NCI-H128 (cell line): ENCODE measurements at regions not wholly inside any gene's neighbourhood (a gene's known extent, or its start where the extent isn't known, plus 50 kb on each side); places are given as distances from the start of the nearest gene placed in this dataset.

Experiments
- DNase-seq: peaks from one replicate; lab custom pipeline; 2025; ENCODE audit not compliant: unreplicated experiment; lab: John Stamatoyannopoulos, UW

DNA sequence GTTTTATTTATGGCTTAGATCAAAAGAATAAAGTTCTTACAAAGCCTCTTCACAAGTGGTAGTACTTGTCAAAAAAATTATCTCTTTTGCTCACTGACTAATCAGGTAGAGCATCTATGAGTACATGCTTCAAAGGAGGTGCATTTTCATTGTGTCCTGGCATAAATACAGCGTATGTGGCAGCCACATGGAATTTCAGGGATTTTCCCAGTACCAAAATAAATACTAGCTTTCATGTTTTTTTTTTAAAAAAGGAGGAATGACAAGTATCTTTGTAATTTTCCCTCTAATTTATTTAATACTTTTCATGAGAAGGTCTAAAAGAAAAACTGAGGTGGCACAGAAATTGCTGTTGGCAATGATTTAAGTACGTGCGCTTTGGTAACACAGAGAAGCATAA, 597.8 kb upstream of the ALCAM start:
- DNase-seq = no peak

DNA sequence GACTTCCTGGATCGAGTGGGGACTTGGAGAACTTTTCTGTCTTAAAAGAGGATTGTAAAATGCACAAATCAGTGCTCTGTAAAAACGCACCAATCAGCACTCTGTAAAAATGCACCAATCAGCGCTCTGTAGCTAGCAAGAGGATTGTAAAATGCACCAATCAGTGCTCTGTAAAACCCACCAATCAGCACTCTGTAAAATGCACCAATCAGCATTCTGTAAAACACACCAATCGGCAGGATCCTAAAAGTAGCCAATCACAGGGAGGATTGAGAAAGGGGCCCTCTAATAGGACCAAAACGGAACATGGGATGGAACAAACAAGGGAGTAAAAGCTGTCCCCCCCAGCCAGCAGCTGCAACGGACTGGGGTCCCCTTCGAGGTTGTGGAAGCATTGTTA, 587.4 kb upstream of the ALCAM start:
- no peak for DNase-seq

DNA sequence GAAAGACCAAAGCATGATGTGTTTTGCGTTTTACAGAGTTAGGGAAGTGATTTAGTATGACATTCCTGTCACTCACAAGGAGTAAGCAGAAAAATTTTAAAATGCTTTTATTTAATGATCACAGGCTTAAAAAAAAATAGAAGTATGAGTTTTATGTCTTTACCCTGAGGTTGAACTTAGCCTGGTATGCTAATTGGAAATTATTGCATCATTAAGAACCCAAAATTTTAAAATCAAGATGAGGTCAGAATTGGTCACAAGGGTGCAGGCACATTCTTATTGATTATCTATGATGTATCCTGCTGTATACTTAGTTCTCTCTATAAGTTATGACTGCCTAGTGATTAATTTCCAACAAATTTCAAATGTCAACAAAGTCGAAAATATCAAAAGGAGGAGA, 585.6 kb upstream of the ALCAM start:
- no peak for DNase-seq

DNA sequence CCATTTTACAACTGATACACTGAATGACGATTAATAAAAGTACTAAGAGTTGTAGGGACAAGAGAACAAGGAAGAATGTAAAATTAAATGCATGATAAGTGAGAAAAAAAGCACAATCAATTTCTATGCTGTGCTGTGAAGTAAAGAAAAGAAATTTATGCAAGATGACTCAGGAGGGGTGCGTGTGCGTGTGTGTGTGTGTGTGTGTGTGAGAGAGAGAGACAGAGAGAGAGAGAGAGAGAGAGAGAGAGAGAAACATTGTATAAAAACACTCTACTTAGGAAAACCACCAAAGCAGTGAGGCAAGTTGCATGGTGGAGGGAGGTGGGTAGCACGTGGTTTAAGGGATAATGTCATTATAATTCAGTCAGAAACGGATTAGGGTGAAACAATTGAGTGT, 580.8 kb upstream of the ALCAM start:
- no peak for DNase-seq

DNA sequence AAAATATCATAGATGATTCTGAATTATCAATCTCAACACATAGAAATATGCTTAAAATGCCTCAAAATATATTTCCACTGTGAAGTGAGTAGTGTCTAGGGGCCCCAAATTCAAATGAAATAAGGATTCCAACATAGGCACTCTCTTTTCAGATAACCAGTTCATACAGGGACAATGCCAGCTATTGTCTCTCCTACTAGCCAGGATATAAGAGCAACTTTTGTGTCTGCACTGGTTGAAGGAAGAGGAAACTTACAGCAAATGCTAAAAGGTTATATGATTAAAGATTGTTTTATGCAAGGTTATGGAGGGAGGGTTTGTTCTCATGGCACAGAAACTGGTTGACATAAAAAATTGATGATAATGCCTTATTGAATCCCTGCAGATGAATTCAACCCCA, 579.4 kb upstream of the ALCAM start:
- DNase-seq = no peak

DNA sequence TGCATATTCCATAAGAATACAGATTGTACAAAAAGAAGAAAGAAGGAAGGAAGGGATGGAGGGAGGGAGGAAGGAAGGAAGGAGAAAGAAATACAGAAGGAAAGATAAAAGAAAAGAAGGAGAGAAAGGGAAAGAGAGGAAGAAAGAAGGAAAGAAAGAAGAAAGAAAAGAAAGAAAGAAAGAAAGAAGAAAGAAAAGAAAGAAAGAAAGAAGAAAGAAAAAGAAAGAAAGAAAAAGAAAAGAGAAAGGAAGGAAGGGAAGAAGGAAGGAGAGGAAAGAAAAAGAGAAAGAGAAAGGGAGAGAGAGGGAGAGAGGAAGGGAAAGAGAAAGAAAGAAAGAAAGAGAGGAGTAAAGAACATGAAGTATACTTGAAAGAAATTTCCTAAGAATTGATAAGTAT, 577.9 kb upstream of the ALCAM start:
- no peak for DNase-seq

DNA sequence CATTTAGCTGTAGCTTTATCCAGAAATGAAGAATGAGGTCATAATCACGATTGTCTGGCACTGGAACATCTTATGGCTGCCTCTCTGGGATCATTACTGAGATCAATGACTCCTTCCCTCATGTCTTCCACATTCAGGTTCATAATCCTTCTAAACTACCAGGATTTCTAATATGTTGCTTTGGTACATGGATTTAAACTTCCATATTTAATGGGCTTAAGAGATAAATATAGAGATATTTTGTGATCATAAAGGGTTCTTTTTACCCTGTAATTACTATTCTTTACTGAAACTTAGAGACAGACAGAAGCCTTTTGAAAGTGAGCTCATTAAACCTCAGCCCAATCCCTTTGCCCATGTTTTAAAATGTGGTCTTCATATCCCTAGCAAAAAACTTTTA, 575.4 kb upstream of the ALCAM start:
- DNase-seq = no peak

DNA sequence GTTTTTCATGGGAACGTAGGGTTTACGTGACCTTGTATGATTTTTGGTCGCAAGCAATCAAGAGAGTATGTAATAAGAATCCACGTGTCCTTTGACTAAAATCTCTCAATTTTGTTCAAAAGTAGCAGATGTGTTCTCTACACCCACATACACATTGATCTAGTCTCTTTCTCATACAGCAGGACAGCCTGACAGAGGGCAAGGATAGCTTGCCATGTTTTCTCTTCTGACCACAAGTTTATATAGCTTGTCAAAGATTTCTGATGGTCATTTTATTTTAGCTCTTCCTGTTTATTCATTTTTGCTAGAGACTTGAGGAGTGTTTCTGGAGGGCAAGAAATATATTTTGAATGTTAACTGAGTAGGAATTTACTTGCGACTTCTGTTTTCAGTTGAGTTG, 570.2 kb upstream of the ALCAM start:
- DNase-seq = no peak

DNA sequence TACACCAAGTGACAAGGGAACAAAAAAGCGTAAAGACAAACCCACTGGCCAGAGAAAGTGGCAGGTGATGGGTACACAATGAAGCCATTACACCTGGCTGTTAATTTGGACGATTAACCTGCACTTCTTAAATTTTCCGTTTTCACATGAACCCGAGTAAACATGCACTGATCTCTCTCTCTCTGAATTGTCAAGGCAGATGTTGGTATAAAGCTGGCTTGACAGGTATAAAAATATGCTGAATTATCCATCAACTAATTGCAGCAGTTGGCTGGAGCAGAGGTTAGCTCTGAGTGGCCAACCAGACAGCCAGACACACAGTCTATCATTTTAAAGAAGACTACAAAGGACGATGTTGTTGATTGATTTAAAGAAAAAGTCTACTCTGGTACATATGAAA, 561.7 kb upstream of the ALCAM start:
- no peak for DNase-seq

DNA sequence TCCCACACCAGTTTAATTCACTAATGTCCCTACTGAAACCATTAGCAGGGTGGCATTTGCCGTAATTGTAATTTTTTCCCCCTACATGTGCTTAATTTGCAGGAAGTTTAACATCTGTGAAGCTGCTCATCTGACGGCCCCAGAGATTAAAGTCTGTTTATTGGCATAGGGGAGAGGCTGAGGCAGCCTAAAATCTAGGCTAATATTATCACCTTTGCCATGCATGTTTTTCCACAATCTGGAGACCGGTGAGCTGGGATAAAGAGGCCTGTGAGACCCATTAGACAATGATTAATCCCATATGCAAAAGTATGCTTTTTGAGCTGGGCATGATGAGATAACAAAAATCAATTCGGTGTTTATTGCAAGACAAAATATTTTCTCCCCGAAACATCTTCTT, 561.2 kb upstream of the ALCAM start:
- no peak for DNase-seq

DNA sequence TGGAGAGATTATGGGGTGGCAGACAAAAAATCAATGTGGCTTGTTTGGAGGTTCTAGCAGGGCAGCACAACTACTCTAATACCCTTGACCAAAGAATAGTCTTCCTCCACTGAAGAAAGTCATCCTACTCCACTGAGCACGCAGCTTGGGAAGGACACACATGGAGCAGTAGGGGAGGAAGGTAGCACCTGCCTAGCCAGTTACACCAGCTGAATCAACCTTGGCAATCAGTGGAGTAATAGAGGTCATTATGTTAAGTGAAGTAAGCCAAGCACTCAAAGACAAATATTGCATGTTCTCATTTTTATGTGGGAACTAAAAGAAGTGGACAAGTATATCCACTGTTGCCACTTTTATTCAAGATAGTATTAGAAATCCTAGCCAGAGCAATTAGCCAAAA, 555.8 kb upstream of the ALCAM start:
- DNase-seq = no peak

DNA sequence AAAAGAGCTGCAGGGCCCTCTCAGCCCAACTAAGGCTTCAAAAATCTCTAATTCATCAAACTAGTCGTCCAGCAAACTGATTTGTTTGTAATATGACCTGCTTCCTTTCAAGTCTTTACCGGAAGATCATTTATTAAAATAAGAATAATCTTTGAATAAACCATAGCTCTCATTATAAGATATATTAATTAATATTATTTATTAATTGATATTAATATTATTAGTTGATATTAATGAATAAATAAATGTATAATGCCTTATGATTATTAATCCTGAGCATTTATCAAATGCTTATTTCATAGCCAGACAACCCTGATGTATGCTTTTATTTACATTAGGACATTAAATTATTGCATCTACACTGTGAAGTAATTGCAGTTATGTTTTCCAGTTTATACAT, 550.7 kb upstream of the ALCAM start:
- DNase-seq = no peak

DNA sequence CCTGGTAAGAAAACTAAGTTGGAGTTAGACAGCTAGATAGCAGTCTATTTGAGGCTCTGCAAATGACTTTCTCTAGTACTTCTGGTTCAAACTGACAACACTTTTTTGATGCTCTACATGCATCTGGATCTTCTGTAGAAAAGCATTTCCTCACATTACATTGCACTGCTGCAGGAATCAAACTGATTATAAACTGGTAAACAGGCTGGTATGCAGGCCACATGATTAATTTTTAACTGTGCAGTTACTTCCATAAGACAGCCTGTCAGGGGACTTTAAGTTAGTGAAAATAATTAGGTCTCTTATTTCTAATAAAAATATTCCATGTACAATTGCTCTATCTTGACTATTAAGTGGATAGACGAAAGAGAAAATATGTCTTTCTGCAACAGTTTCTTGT, 550.0 kb upstream of the ALCAM start:
- no peak for DNase-seq

DNA sequence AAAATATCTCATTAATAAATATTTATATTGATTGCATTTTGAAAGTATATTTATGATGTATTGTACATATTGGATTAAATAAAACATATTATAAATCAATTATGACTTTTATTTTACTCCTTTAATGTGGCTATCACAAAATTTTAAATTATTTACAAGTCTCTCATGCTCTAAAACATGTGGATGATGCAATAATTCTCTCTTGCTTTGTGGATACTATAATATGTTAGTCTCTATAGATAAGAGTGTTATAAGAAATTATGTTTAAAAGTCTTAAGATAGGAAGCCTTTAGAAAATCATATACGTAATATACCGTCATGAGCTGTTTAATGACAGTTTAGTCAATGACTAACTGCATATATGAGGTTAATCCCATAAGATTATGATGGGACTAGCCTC, 547.4 kb upstream of the ALCAM start:
- DNase-seq = no peak

DNA sequence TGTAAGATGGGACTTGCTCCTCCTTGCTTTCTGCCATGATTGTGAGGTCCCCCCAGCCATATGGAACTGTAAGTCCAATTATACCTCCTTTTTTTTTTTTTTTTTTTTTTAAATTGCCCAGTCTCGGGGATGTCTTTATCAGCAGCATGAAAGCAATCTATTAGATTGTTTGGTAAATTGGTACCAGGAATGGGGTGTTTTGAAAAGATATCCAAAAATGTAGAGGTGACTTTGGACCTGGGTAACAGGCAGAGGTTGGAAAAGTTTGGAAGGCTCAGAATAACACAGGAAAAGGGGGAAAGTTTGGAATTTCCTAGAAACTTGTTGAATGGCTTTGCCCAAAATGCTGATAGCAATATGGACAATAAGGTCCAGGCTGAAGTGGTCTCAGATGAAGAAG, 545.8 kb upstream of the ALCAM start:
- DNase-seq = no peak

DNA sequence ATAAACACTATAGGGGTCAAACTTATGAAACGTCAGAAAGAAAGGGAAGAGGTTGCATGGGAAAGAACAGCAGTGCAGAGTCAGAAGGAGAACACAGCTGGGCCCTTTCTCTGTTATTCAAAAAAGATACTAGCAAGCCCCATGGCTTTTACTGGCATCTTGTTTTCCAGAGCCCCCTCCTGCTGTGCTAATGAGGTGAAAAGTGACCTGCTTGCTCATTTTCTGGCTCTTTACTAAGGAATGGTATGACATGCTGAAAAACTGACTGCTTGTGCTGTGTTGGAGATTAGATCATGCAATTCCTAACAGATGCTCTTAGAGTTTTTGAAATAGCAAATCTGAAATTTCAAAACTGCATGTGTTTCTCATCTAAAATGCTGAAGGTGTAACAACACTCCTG, 541.6 kb upstream of the ALCAM start:
- DNase-seq = no peak

DNA sequence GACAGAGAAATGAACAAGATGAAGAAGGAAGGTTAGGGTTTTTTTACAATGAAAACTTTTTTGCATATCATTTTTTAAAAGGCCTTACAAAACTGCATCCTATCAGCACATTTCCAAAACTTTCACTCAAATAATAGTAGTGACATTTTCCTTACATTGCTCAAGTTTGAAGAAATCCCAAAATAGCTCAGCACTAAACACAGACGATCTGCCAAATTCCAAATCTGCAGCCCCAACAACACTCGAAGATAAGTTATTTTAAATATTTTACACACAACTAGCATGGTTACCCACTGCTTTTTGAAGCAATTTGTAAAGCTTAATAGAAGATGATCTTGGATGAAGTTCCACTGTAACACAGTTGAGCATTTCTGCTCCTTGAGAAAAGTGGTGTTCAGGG, 535.6 kb upstream of the ALCAM start:
- no peak for DNase-seq

DNA sequence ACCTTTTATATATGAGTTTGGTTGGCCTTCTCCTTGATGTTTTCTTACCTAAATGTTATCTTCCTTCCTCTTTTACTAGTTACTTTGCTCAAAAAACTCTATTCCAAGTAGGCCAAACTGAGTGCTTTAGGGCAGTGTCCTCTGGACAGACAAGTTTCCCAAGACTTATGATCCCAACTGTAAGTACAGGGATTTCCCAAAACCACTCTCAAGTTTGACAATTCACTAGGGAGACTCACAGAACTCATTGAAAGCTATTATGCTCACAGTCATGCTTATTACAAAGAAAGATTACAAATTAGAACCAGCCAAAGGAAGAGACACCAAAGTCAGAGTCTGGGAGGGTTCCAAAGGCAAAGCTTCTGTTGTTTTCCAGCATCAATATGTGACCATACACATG, 534.2 kb upstream of the ALCAM start:
- DNase-seq = no peak

DNA sequence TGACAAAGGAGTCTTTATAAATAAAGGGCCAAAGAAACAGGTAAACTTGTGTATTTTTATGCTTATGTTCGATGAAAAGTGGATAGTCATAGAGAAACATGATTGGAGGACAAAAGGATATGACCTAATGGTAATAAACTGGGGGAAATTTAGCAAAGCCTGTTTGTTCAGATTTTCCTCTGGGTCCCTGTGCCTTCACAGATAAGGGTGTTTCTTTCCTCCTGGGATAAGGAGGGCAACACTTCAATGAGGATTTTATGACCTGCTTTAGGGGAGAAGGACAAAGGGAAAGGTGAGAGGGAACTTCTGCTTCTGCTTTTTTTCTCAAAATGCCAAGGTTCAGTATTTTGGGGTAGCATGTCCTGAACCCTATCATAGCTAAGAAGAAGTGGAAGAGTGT, 531.3 kb upstream of the ALCAM start:
- DNase-seq = no peak

DNA sequence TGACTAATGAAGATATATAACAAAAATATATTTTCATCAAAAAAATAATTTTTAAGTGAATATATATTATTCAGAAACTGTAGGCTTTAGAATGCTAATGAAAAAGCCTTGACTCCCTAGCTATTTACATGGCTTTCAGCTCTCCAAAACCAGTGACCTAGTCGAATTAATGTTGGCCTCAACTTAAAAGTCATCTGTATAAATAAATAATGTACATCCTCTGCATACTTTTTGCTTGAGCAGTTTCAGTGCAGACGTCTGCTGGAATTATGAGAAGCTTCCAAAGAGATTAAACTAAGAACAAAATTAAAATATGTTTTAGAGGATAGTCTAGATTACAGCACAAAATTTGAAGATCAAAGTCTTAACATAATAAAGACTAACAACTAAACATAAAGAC, 520.4 kb upstream of the ALCAM start:
- no peak for DNase-seq

DNA sequence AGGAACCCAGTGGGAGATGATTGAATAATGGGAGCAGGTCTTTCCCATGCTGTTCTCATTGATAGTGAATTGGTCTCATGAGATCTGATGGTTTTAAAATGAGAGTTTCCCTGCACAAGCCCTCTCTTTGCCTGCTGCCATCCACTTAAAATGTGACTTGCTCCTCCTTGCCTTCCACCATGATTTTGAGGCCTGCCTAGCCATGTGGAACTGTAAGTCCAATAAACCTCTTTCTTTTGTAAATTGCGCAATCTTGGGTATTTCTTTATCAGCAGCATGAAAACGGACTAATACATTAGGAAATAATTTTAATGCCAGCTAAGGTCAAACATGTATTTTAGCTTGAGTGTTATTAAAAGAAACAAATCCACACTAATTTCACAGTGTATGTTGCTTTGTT, 517.6 kb upstream of the ALCAM start:
- no peak for DNase-seq

DNA sequence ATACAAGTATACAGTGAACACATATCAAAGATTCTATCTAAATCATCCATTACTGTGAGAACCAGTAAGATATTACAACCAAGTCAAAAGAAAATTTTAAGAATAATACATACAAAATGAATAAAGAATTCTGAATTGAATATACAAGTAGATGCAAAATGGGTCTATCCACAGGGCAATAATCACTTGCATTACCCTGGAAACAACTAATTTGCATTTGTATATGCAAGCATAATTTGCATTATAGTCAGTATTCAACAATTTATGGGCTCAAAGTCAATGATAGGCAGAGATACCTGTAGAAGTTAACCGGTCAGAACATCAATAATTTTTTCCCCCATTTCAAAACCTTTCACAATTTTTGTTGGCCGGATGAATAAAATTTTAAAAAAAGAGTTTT, 512.2 kb upstream of the ALCAM start:
- no peak for DNase-seq

DNA sequence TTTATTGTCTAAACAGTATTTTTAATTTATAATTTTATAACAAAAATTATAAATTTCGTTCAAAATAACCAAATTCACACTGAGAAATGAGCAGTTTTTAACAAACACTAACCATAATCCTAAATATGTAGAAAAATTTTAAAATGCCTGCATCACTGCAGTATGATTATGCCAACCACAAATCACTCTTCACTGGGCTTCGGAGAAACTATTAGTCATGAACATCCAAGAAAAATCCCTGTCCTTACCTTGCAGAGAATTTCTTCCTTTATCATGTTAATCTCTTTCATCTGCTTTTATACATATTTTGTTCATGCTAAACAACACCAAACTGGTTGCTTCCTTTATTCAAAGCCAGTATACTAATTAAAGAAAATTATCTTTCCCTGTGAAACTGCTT, 511.0 kb upstream of the ALCAM start:
- DNase-seq = no peak

DNA sequence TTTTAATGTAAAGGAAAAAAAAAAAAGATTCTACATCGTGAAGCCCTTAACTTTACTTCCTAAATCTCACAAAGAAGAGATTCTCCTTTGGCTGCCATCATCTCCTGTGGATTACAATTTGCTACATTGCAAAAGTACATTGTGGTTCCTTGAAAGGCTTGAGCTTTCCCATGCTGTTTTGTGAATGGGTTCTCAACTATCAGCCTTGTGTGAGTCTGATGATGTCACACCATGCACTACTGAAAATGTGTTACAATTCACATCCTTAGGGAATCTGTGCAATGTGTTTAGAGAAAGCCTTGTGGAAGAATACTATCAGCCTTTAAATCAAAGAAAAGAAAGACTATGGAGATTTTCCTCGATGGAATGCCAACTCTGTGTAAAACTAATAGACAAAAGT, 510.0 kb upstream of the ALCAM start:
- DNase-seq = no peak
